Right lobe of liver (tissue), 4 donors: ENCODE measurements at regions not wholly inside any gene's neighbourhood (a gene's known extent, or its start where the extent isn't known, plus 50 kb on each side); places are given as distances from the start of the nearest gene placed in this dataset.

ENCODE experiments used
- POLR2A ChIP-seq: fragments of 450-650 bp; IDR thresholded peaks from one replicate; pipeline ENCODE4 v1.6.1; 2017; ENCODE audit warnings: antibody characterized with exemption, mild to moderate bottlenecking
- TF ChIP-seq, protein P1 (sequence below), 4 donors: fragments of 200-600 bp in 3 of 4; fragments of 450-650 bp in 1 of 4; IDR thresholded peaks; one replicate each; pipeline versions ENCODE4 v1.5.1 to v1.8.0; 2016 to 2022; ENCODE audit warnings: antibody characterized with exemption in 4 of 4, mild to moderate bottlenecking in 2 of 4
- donor health status: DM: no; HTN: no; CAD: no.
- donor health status: DM: no; HTN: no; CAD: no.
- donor health status: DM: no; HTN: yes; CAD: no.

GRCh38 chr15:61687124-61687523 is 373.1 kb downstream of the VPS13C start:
- TF ChIP-seq, protein P1, sequence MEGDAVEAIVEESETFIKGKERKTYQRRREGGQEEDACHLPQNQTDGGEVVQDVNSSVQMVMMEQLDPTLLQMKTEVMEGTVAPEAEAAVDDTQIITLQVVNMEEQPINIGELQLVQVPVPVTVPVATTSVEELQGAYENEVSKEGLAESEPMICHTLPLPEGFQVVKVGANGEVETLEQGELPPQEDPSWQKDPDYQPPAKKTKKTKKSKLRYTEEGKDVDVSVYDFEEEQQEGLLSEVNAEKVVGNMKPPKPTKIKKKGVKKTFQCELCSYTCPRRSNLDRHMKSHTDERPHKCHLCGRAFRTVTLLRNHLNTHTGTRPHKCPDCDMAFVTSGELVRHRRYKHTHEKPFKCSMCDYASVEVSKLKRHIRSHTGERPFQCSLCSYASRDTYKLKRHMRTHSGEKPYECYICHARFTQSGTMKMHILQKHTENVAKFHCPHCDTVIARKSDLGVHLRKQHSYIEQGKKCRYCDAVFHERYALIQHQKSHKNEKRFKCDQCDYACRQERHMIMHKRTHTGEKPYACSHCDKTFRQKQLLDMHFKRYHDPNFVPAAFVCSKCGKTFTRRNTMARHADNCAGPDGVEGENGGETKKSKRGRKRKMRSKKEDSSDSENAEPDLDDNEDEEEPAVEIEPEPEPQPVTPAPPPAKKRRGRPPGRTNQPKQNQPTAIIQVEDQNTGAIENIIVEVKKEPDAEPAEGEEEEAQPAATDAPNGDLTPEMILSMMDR (IDR thresholded peaks at IDR 0.05), result no peak
- no peak for TF ChIP-seq POLR2A
